Upper lobe of right lung (tissue), 1 donor: ENCODE measurements at regions not wholly inside any gene's neighbourhood (a gene's known extent, or its start where the extent isn't known, plus 50 kb on each side); places are given as distances from the start of the nearest gene placed in this dataset.

ENCODE experiments used
- ATAC-seq: fragments of 200-7000 bp; cut with Tn5 transposase; one replicate; pipeline ENCODE4 v1.9.1; 2020; ENCODE audit warnings: mild to moderate bottlenecking, moderate library complexity
- DNase-seq: peaks from one replicate; pipeline ENCODE4 v3.0.0-alpha.2; 2020
- H3K27ac ChIP-seq: fragments of 200-600 bp; one replicate; pipeline ENCODE4 v1.8.0; 2022
- H3K27me3 ChIP-seq: fragments of 200-600 bp; one replicate; pipeline ENCODE4 v1.8.0; 2022; ENCODE audit warnings: mild to moderate bottlenecking
- H3K36me3 ChIP-seq: fragments of 200-600 bp; one replicate; pipeline ENCODE4 v1.8.0; 2022
- H3K4me1 ChIP-seq: fragments of 200-600 bp; one replicate; pipeline ENCODE4 v1.8.0; 2022
- H3K4me3 ChIP-seq: fragments of 200-600 bp; one replicate; pipeline ENCODE4 v1.8.0; 2022; ENCODE audit warnings: mild to moderate bottlenecking
- H3K9me3 ChIP-seq: fragments of 200-600 bp; one replicate; pipeline ENCODE4 v1.8.0; 2022
- intact Hi-C: fragments of 100-400 bp; cut with DNase I; formaldehyde crosslinking; loops from one replicate; pipeline ENCODE4 v1.11.0; 2022
- TF ChIP-seq, protein P1 (sequence below): fragments of 200-600 bp; IDR thresholded peaks from one replicate; pipeline ENCODE4 v1.8.0; 2022; ENCODE audit warnings: antibody characterized with exemption
- donor health status: DM: no; HTN: yes; CAD: no; lungs with severe emphysema.

DNA sequence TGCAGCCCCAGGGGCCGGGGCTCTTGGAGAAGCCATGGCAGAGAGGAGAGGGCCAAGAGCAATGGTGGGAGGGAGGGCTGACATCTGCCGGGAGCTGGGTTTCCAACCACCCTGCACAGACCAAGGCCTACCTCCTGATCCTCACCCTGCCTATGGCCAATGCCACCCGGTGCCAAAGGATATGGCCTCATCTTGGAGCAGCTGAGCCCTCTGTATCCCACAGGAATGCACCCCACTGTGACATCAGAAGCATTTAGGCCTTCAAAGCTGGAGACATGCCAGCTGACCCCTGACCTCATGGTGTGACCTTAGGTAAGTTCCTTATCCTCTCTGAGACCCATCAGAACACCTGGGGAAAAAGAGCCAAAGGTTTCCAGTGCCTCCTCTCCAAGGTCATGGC, 113.6 kb upstream of the ZMIZ1 start:
- DNase-seq (no peak), ATAC-seq (no peak)
- Histone ChIP-seq H3K4me1 (peaks cover 12% of the 10 kb centered on the region), H3K27ac (no peak overlapping the region), H3K36me3 (no peaks in the 10 kb centered on the region), H3K4me3 (no peak overlapping the region), H3K27me3 (no peaks in the 10 kb centered on the region), H3K9me3 (no peaks in the 10 kb centered on the region)
- intact Hi-C loops = no loop called here
- TF ChIP-seq, protein P1, sequence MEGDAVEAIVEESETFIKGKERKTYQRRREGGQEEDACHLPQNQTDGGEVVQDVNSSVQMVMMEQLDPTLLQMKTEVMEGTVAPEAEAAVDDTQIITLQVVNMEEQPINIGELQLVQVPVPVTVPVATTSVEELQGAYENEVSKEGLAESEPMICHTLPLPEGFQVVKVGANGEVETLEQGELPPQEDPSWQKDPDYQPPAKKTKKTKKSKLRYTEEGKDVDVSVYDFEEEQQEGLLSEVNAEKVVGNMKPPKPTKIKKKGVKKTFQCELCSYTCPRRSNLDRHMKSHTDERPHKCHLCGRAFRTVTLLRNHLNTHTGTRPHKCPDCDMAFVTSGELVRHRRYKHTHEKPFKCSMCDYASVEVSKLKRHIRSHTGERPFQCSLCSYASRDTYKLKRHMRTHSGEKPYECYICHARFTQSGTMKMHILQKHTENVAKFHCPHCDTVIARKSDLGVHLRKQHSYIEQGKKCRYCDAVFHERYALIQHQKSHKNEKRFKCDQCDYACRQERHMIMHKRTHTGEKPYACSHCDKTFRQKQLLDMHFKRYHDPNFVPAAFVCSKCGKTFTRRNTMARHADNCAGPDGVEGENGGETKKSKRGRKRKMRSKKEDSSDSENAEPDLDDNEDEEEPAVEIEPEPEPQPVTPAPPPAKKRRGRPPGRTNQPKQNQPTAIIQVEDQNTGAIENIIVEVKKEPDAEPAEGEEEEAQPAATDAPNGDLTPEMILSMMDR = no peak

DNA sequence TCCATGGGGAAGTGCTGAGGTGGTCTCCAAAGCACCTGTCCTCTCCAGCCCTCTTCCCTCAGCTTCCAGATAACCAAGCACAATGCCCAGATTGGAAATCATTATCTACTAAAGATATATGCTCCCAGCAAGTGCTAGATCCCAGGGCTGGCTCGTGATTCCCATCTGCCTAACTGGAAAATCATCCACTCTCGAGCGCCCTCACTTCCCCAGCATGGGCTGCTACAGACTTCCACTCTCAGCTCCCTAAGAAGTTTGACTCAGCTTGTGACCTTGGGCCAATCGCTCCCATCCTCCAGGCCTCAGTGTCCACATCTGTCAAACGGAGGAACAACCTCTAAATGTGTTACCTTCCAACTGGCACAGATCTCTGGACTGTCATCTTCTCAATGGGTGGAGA, 112.4 kb upstream of the ZMIZ1 start:
- intact Hi-C loops = no loop called here
- TF ChIP-seq, protein P1 = no peak
- Histone ChIP-seq H3K36me3 (no peaks in the 10 kb centered on the region), H3K4me3 (no peak overlapping the region), H3K9me3 (no peaks in the 10 kb centered on the region), H3K27me3 (no peaks in the 10 kb centered on the region), H3K27ac (no peak overlapping the region), H3K4me1 (peaks cover 21% of the 10 kb centered on the region)
- ATAC-seq (no peak), DNase-seq (no peak)

DNA sequence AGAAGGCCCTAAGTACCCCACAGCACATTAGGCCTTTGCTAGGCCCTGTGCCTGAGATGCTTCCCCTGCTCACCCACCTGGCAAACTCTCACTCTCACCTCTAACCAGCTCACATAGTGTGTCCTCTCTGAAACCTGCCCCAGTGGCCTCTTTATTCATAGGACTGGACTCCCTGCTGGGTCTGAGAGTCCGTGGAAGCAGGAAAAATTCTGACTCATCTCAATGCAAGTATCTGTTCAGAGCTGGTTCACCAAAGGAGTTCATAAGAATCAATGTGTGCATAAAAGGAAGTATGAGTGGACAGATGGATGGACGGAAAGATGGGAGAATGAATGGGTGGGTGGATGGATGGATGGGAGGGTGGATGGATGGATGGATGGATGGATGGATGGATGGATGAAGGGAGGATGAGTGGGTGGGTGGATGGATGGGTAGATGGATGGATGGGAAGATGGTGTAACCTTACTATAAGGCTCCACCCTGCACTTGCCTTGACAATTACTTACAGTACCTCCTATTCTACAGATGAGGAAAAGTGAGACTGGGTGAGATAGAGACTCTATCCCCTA, 111.2 kb upstream of the ZMIZ1 start:
- Histone ChIP-seq H3K4me3 (no peak overlapping the region), H3K27me3 (no peaks in the 10 kb centered on the region), H3K4me1 (peaks cover 21% of the 10 kb centered on the region), H3K9me3 (no peaks in the 10 kb centered on the region), H3K27ac (no peak overlapping the region), H3K36me3 (no peaks in the 10 kb centered on the region)
- ATAC-seq = no peak
- DNase-seq = no peak
- intact Hi-C loops = no loop called here
- TF ChIP-seq, protein P1 = no peak

DNA sequence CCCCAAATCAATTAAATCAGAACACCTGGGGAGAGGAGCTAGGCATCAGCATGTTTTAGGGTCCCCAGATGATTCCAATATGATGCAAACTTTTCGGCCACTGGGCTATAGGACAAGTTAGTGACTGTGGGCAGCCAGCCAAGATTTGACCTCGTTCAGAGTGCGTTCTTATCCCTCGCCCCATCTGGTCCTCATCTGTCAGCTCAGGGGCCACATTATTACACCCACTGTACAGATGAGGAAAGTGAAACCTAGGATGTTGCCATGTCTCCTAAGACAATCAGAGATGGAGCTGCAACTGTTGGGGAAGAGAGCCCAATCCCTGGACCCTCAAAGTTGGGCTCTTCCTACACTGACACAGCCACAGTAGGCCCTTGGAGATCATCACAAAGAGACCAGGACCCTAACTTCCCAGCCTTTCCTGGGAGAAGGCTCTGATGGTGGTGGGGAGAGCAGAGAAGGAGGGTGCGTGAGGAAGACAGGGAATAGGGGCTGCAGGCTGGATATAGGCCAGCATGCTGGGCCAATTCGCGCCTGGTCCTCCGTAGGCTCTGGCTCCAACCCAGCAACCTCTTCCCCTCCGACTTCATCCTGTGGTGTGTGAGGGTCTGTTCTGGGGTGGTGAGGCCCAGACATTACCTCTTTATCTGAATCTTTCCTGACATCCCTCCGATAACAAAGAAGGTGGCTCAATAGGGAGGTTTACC, 109.4 kb upstream of the ZMIZ1 start:
- Histone ChIP-seq H3K27ac (no peak overlapping the region), H3K27me3 (no peaks in the 10 kb centered on the region), H3K4me3 (no peak overlapping the region), H3K9me3 (no peaks in the 10 kb centered on the region), H3K4me1 (peaks cover 18% of the 10 kb centered on the region), H3K36me3 (no peaks in the 10 kb centered on the region)
- intact Hi-C loops = no loop called here
- no peak for ATAC-seq
- TF ChIP-seq, protein P1 = no peak
- DNase-seq = no peak

DNA sequence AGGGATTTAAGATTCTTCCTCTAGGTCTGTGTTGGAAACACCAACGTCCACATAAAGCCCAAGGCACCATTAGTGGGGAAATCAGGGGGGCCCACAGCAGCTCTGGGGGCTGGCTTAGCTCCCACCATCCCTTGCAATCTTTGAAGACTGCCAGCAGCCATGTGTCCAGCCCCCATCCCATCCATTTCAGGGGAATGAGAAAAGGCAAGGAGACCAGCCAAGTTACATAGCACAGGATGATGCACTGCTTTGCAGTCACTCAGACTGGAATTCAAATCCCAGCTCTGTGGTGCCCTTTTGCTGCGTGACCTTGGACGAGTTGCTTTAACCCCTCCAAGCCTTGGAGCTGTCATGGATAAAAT, 108.9 kb upstream of the ZMIZ1 start:
- H3K4me1 ChIP-seq = peaks cover 18% of the 10 kb centered on the region
- no peaks in the 10 kb centered on the region for H3K27me3 ChIP-seq
- intact Hi-C loops = no loop called here
- H3K4me3 ChIP-seq = no peak overlapping the region
- H3K9me3 ChIP-seq = no peaks in the 10 kb centered on the region
- TF ChIP-seq, protein P1 = no peak
- no peaks in the 10 kb centered on the region for H3K36me3 ChIP-seq
- no peak overlapping the region for H3K27ac ChIP-seq
- no peak for ATAC-seq
- no peak for DNase-seq
